Mesothelial cell of epicardium (in vitro differentiated cells): ENCODE measurements at regions not wholly inside any gene's neighbourhood (a gene's known extent, or its start where the extent isn't known, plus 50 kb on each side); places are given as distances from the start of the nearest gene placed in this dataset.
"Not testable (repeated sequence)": the region's sequence is repeated elsewhere in the genome, so short reads cannot be mapped to it uniquely, and the experiment has no call there.

Source experiments
- DNase-seq, 2 experiments: peaks; one replicate each; pipeline ENCODE4 v3.0.0; 2021; ENCODE audit warnings: low spot score in 2 of 2; ENCODE audit not compliant: unreplicated experiment in 2 of 2
- H3K27ac Mint-ChIP-seq: 2 replicates; pipeline ENCODE4 v1.8.0; 2021; ENCODE audit warnings: mixed read lengths
- H3K27me3 Mint-ChIP-seq: 2 replicates; pipeline ENCODE4 v1.8.0; 2021; ENCODE audit warnings: low read depth, mixed read lengths
- H3K36me3 Mint-ChIP-seq: 2 replicates; pipeline ENCODE4 v1.8.0; 2021; ENCODE audit warnings: mixed read lengths
- H3K4me1 Mint-ChIP-seq: 2 replicates; pipeline ENCODE4 v1.8.0; 2021; ENCODE audit warnings: mixed read lengths
- H3K4me3 Mint-ChIP-seq: 2 replicates; pipeline ENCODE4 v1.8.0; 2021; ENCODE audit warnings: mild to moderate bottlenecking, moderate library complexity, mixed read lengths
- H3K9me3 Mint-ChIP-seq: 2 replicates; pipeline ENCODE4 v1.8.0; 2021; ENCODE audit warnings: mixed read lengths
- CTCF ChIP-seq: fragments of 200-600 bp; sonication (generic); IDR thresholded peaks from one replicate; pipeline ENCODE4 v1.5.0; 2021; ENCODE audit warnings: antibody characterized with exemption; ENCODE audit not compliant: unreplicated experiment

- Mint-ChIP-seq H3K27ac (no peak overlapping the region), H3K4me1 (peaks cover 31% of the 10 kb centered on the region), H3K4me3 (no peak overlapping the region), H3K36me3 (peaks cover 3% of the 10 kb centered on the region), H3K27me3 (no peaks in the 10 kb centered on the region), H3K9me3 (peaks cover 4% of the 10 kb centered on the region)
- no peak for TF ChIP-seq CTCF
- no peak for DNase-seq
These were observed 98.8 kb upstream of the DPH5 start for GRCh38 chr1:101124405-101124804.

GRCh38 chr1:101123904-101124303 is 98.3 kb upstream of the DPH5 start:
- not testable (repeated sequence) for H3K36me3 Mint-ChIP-seq, DNase-seq, H3K4me3 Mint-ChIP-seq, H3K27me3 Mint-ChIP-seq, H3K9me3 Mint-ChIP-seq, H3K27ac Mint-ChIP-seq
- H3K4me1 Mint-ChIP-seq = peaks cover 30% of the 10 kb centered on the region

GRCh38 chr1:101122452-101123166 is 97.0 kb upstream of the DPH5 start:
- H3K4me1 Mint-ChIP-seq = peaks cover 18% of the 10 kb centered on the region
- peaks cover 3% of the 10 kb centered on the region for H3K36me3 Mint-ChIP-seq
- H3K27me3 Mint-ChIP-seq = no peaks in the 10 kb centered on the region
- no peak overlapping the region for H3K27ac Mint-ChIP-seq
- peaks cover 4% of the 10 kb centered on the region for H3K9me3 Mint-ChIP-seq
- no peak overlapping the region for H3K4me3 Mint-ChIP-seq
- no peak for TF ChIP-seq CTCF
- DNase-seq = no peak

- Mint-ChIP-seq H3K4me1 (peaks cover 21% of the 10 kb centered on the region), H3K9me3 (peaks cover 4% of the 10 kb centered on the region), H3K27me3 (no peaks in the 10 kb centered on the region)
These were observed 96.4 kb upstream of the DPH5 start for GRCh38 chr1:101121975-101122374.

GRCh38 chr1:101121504-101121903 is 95.9 kb upstream of the DPH5 start:
- TF ChIP-seq CTCF = no peak
- DNase-seq = no peak
- Mint-ChIP-seq H3K27me3 (no peaks in the 10 kb centered on the region), H3K27ac (no peak overlapping the region), H3K36me3 (peaks cover 3% of the 10 kb centered on the region), H3K4me1 (peaks cover 23% of the 10 kb centered on the region), H3K9me3 (peaks cover 4% of the 10 kb centered on the region), H3K4me3 (no peak overlapping the region)

More at GRCh38 chr1:101121975-101122374, 96.4 kb upstream of the DPH5 start:
- peak overlapping the region; percentile 18 for H3K27ac Mint-ChIP-seq
- no peak for DNase-seq
- no peak for TF ChIP-seq CTCF
- peaks cover 3% of the 10 kb centered on the region for H3K36me3 Mint-ChIP-seq
- H3K4me3 Mint-ChIP-seq = no peak overlapping the region

- no peak overlapping the region for H3K27ac Mint-ChIP-seq
- no peak for DNase-seq
- no peaks in the 10 kb centered on the region for H3K27me3 Mint-ChIP-seq
- H3K4me3 Mint-ChIP-seq = no peak overlapping the region
- H3K4me1 Mint-ChIP-seq = peaks cover 28% of the 10 kb centered on the region
- no peak for TF ChIP-seq CTCF
- H3K36me3 Mint-ChIP-seq = peaks cover 3% of the 10 kb centered on the region
- peaks cover 4% of the 10 kb centered on the region for H3K9me3 Mint-ChIP-seq
These were observed 95.3 kb upstream of the DPH5 start for GRCh38 chr1:101120868-101121267.
